ENCODE measurements at regions not wholly inside any gene's neighbourhood (a gene's known extent, or its start where the extent isn't known, plus 50 kb on each side); places are given as distances from the start of the nearest gene placed in this dataset.

DNA sequence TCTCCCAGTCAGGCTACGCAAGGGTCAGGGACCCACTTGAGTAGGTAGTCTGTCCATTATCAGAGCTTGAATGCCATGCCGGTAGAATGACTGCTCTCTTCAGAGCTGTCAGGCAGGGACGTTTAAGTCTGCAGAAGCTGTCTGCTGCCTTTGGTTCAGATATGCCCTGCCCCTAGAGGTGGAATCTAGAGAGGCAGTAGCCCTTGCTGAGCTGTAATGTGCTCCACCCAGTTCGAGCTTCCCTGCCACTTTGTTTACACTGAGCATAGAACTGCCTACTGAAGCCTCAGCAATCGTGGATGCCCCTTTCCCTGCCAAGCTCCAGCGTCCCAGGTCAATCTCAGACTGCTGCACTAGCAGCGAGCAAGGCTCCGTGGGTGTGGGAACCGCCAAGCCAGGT is 57.5 kb upstream of the SETMAR start:
- Histone ChIP-seq H2AFZ (ENCODE audit: insufficient read depth, low read depth, low read length, poor library complexity, severe bottlenecking) (no peak overlapping the region), H3K4me2 (replicated peaks; ENCODE audit: extremely low read depth, low read length, poor library complexity, severe bottlenecking) (no peak overlapping the region), H4K20me1 (ENCODE audit: insufficient read depth, low read length) (no peaks in the 10 kb centered on the region), H3K9ac (ENCODE audit: insufficient read depth, low read length, poor library complexity, severe bottlenecking) (no peak overlapping the region), H3K79me2 (ENCODE audit: insufficient read depth, low read length) (no peaks in the 10 kb centered on the region), H3K27me3 (ENCODE audit: control insufficient read depth in 2 of 2, insufficient read depth in 2 of 2, low read length in 2 of 2) (no peaks in the 10 kb centered on the region), H3K4me1 (ENCODE audit: control insufficient read depth in 1 of 2, insufficient read depth in 2 of 2, low read length in 2 of 2) (no peaks in the 10 kb centered on the region), H3K4me3 (replicated peaks in 1 of 3; ENCODE audit: low read depth in 2 of 3, low read length in 3 of 3) (no peak overlapping the region), H3K36me3 (replicated peaks in 1 of 2; ENCODE audit: control insufficient read depth in 1 of 2, insufficient read depth in 2 of 2, low read length in 2 of 2) (no peaks in the 10 kb centered on the region), H3K9me3 (replicated peaks in 1 of 2; ENCODE audit: control insufficient read depth in 1 of 2, insufficient read depth in 1 of 2, low read length in 2 of 2) (peaks cover 0 to 9% of the 10 kb centered on the region in 2 donors), H3K27ac (ENCODE audit: low read depth in 1 of 2, low read length in 2 of 2) (no peak overlapping the region)
- Mint-ChIP-seq H3K4me3 (no peak overlapping the region), H3K36me3 (peaks cover 0 to 2% of the 10 kb centered on the region in 2 donors), H3K27ac (no peak overlapping the region), H3K4me1 (no peaks in the 10 kb centered on the region), H3K27me3 (ENCODE audit: low read depth in 3 of 3) (peaks cover 0 to 2% (median 0%) of the 10 kb centered on the region in 3 donors), H3K9me3 (peaks cover 0 to 10% (median 6%) of the 10 kb centered on the region in 7 donors)
- TF ChIP-seq, protein P1, sequence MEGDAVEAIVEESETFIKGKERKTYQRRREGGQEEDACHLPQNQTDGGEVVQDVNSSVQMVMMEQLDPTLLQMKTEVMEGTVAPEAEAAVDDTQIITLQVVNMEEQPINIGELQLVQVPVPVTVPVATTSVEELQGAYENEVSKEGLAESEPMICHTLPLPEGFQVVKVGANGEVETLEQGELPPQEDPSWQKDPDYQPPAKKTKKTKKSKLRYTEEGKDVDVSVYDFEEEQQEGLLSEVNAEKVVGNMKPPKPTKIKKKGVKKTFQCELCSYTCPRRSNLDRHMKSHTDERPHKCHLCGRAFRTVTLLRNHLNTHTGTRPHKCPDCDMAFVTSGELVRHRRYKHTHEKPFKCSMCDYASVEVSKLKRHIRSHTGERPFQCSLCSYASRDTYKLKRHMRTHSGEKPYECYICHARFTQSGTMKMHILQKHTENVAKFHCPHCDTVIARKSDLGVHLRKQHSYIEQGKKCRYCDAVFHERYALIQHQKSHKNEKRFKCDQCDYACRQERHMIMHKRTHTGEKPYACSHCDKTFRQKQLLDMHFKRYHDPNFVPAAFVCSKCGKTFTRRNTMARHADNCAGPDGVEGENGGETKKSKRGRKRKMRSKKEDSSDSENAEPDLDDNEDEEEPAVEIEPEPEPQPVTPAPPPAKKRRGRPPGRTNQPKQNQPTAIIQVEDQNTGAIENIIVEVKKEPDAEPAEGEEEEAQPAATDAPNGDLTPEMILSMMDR (IDR thresholded peaks at IDR 0.05) = no peak
- DNase-seq = no peak
- WGBS (ENCODE audit: insufficient coverage) = 91% methylated on average over 9 of the region's 9 CpGs
- intact Hi-C loops (cut with micrococcal nuclease) = no loop called here

DNA sequence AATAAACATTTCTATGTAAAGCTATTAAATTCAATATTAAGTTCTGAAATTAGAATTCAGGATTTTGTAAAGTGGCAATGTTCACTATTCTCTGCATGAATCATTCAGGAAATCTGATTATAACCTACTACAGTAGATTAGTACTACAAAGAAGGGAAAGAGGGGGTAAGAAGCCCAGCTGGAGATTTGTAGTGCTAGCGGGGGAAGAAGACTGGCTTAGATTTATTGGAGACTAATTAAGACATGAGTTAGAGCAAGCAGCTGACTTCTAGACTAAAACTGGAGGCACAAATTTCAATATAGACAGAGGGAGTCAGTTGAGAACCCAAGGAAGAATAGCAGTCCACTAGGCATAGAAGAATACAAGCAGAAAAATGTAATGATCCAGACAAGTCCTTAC is 55.8 kb upstream of the SETMAR start:
- Histone ChIP-seq H3K4me3 (replicated peaks in 1 of 3; ENCODE audit: low read depth in 2 of 3, low read length in 3 of 3) (no peak overlapping the region), H3K4me1 (ENCODE audit: control insufficient read depth in 1 of 2, insufficient read depth in 2 of 2, low read length in 2 of 2) (no peaks in the 10 kb centered on the region), H3K9ac (ENCODE audit: insufficient read depth, low read length, poor library complexity, severe bottlenecking) (no peak overlapping the region), H3K79me2 (ENCODE audit: insufficient read depth, low read length) (no peaks in the 10 kb centered on the region), H3K27me3 (ENCODE audit: control insufficient read depth in 2 of 2, insufficient read depth in 2 of 2, low read length in 2 of 2) (no peaks in the 10 kb centered on the region), H4K20me1 (ENCODE audit: insufficient read depth, low read length) (no peaks in the 10 kb centered on the region), H2AFZ (ENCODE audit: insufficient read depth, low read depth, low read length, poor library complexity, severe bottlenecking) (no peak overlapping the region), H3K4me2 (replicated peaks; ENCODE audit: extremely low read depth, low read length, poor library complexity, severe bottlenecking) (no peak overlapping the region), H3K36me3 (replicated peaks in 1 of 2; ENCODE audit: control insufficient read depth in 1 of 2, insufficient read depth in 2 of 2, low read length in 2 of 2) (no peaks in the 10 kb centered on the region), H3K27ac (ENCODE audit: low read depth in 1 of 2, low read length in 2 of 2) (no peak overlapping the region), H3K9me3 (replicated peaks in 1 of 2; ENCODE audit: control insufficient read depth in 1 of 2, insufficient read depth in 1 of 2, low read length in 2 of 2) (peaks cover 0 to 9% of the 10 kb centered on the region in 2 donors)
- TF ChIP-seq, protein P1 (IDR thresholded peaks at IDR 0.05) = no peak
- Mint-ChIP-seq H3K36me3 (peaks cover 0 to 2% of the 10 kb centered on the region in 2 donors), H3K27ac (no peak overlapping the region), H3K4me1 (no peaks in the 10 kb centered on the region), H3K27me3 (ENCODE audit: low read depth in 3 of 3) (peaks cover 0 to 2% (median 0%) of the 10 kb centered on the region in 3 donors), H3K9me3 (peaks cover 0 to 9% (median 5%) of the 10 kb centered on the region in 7 donors), H3K4me3 (no peak overlapping the region)
- intact Hi-C loops (cut with micrococcal nuclease) = no loop called here
- DNase-seq = no peak
- no CpG with 5 or more reads among the region's 1 CpG for WGBS (ENCODE audit: insufficient coverage)
